ENCODE measurements at regions not wholly inside any gene's neighbourhood (a gene's known extent, or its start where the extent isn't known, plus 50 kb on each side); places are given as distances from the start of the nearest gene placed in this dataset.
A peak's percentile ranks its signal among the peaks of the same experiment; 100 is the strongest.

DNA sequence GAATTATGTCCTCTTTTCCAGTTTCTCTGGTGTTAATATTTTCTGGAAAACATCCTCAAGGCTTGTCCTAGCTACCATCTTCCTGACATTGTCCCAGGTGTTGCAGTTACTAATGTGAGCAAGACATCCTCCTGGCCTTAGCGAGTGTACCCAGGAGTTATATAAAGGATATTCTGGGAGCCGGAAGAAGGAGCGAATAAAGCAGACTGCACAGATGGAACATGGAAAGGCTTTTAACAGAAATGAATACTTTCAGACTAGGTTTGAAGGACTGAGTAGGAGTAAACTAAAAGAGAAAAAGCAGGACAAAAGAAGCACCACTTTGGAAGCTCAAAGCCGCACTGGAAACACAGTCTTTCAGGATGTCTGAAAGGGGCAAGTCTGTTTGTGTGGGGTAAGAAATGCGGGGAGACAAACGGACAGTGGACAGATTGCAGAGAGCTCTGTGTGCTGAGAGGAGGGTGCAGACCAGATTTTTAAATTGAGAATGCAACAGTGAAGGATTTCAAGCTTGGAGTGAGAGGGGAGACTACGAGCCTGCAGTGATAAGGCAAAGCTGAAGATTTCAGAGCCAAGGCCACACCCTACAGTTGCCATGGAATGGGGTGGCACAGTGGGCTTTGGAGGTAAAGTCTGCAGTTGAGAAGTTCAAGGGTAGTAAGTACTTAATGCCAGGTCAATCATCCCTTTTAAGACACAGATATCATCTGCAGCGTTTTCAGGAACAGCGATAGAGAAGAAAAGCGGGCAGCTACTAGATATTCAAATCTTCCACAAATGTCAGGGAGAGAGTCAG is 94.1 kb upstream of the TAF11L2 start:
- no peak for TF ChIP-seq POLR2AphosphoS5 (IDR thresholded peaks at IDR 0.05; ENCODE audit: low read depth, low read length)
- TF ChIP-seq TCF7L2 (IDR thresholded peaks at IDR 0.05; ENCODE audit: low read depth, low read length): no peak
- TF ChIP-seq, protein P1, sequence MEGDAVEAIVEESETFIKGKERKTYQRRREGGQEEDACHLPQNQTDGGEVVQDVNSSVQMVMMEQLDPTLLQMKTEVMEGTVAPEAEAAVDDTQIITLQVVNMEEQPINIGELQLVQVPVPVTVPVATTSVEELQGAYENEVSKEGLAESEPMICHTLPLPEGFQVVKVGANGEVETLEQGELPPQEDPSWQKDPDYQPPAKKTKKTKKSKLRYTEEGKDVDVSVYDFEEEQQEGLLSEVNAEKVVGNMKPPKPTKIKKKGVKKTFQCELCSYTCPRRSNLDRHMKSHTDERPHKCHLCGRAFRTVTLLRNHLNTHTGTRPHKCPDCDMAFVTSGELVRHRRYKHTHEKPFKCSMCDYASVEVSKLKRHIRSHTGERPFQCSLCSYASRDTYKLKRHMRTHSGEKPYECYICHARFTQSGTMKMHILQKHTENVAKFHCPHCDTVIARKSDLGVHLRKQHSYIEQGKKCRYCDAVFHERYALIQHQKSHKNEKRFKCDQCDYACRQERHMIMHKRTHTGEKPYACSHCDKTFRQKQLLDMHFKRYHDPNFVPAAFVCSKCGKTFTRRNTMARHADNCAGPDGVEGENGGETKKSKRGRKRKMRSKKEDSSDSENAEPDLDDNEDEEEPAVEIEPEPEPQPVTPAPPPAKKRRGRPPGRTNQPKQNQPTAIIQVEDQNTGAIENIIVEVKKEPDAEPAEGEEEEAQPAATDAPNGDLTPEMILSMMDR (IDR thresholded peaks at IDR 0.05): no peak
- TF ChIP-seq, protein P2, sequence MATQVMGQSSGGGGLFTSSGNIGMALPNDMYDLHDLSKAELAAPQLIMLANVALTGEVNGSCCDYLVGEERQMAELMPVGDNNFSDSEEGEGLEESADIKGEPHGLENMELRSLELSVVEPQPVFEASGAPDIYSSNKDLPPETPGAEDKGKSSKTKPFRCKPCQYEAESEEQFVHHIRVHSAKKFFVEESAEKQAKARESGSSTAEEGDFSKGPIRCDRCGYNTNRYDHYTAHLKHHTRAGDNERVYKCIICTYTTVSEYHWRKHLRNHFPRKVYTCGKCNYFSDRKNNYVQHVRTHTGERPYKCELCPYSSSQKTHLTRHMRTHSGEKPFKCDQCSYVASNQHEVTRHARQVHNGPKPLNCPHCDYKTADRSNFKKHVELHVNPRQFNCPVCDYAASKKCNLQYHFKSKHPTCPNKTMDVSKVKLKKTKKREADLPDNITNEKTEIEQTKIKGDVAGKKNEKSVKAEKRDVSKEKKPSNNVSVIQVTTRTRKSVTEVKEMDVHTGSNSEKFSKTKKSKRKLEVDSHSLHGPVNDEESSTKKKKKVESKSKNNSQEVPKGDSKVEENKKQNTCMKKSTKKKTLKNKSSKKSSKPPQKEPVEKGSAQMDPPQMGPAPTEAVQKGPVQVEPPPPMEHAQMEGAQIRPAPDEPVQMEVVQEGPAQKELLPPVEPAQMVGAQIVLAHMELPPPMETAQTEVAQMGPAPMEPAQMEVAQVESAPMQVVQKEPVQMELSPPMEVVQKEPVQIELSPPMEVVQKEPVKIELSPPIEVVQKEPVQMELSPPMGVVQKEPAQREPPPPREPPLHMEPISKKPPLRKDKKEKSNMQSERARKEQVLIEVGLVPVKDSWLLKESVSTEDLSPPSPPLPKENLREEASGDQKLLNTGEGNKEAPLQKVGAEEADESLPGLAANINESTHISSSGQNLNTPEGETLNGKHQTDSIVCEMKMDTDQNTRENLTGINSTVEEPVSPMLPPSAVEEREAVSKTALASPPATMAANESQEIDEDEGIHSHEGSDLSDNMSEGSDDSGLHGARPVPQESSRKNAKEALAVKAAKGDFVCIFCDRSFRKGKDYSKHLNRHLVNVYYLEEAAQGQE (IDR thresholded peaks at IDR 0.05; ENCODE audit: insufficient read depth in 1 of 2, low read depth in 2 of 2, low read length in 1 of 2): no peak
- TF ChIP-seq SIN3A (IDR thresholded peaks at IDR 0.05; ENCODE audit: borderline replicate concordance, insufficient read depth, low read depth, low read length): no peak
- Histone ChIP-seq H3K4me3 (ENCODE audit: low read depth in 2 of 2, low read length in 2 of 2) (no peak overlapping the region), H3K4me1 (ENCODE audit: control insufficient read depth, insufficient read depth, low read length) (peaks cover 4% of the 10 kb centered on the region; the same call in 1 of the 2 replicates), H3K36me3 (ENCODE audit: control insufficient read depth, insufficient read depth, low read length) (no peaks in the 10 kb centered on the region), H3K27me3 (ENCODE audit: control insufficient read depth, insufficient read depth, low read length) (no peaks in the 10 kb centered on the region), H3K27ac (ENCODE audit: low read length) (no peak overlapping the region), H3K9me3 (ENCODE audit: control insufficient read depth, insufficient read depth, low read depth, low read length) (no peaks in the 10 kb centered on the region)
- DNase-seq (ENCODE audit: low read depth, low spot score) (no peak), ATAC-seq (no peak)
- no TSS peak for BruUV-seq (replicated peaks)
- ChIA-PET POLR2A (interaction anchor here (0.8 kb wide), 1 partner anchor 11 kb away, joined by 5 read pairs; no protein-coding TSS in a partner anchor), CTCF (interaction anchor here (0.5 kb wide), 1 partner anchor 215 kb away, joined by 4 read pairs; no protein-coding TSS in a partner anchor)
- in situ Hi-C loops (cut with HindIII; ENCODE audit: low pct_unique_long_range_greater_than_20kb, low sequenced_read_pairs) (no loop called here), intact Hi-C loops (cut with micrococcal nuclease; ENCODE audit: unreplicated experiment) (no loop called here)

DNA sequence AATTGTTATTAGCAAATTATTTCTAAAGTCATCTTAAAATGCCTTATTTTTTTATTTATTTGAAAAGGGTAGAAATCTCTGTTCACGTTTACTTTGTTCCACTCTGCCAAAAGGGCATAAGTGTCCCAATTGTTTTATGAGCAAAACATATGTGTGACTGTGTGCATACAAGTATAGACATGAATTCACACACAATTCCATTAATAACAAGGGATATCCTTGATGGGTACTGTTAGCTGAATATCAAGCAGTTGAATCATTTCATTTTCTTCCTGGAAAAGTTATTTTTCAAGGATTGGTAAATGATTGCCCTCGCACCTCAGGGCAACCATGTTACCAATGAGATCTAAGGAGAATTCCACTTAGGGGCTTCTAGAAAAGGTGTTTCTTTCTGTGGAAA is 92.1 kb upstream of the TAF11L2 start:
- CTCF ChIA-PET: no interaction called here
- Histone ChIP-seq H3K4me1 (ENCODE audit: control insufficient read depth, insufficient read depth, low read length) (peaks cover 4% of the 10 kb centered on the region; the same call in 1 of the 2 replicates), H3K27me3 (ENCODE audit: control insufficient read depth, insufficient read depth, low read length) (no peaks in the 10 kb centered on the region), H3K9me3 (ENCODE audit: control insufficient read depth, insufficient read depth, low read depth, low read length) (no peaks in the 10 kb centered on the region), H3K27ac (ENCODE audit: low read length) (peak overlapping the region; percentile 39; the same call in 1 of the 2 replicates), H3K36me3 (ENCODE audit: control insufficient read depth, insufficient read depth, low read length) (no peaks in the 10 kb centered on the region), H3K4me3 (ENCODE audit: low read depth in 2 of 2, low read length in 2 of 2) (no peak overlapping the region)
- in situ Hi-C loops (cut with HindIII; ENCODE audit: low pct_unique_long_range_greater_than_20kb, low sequenced_read_pairs): no loop called here
- TF ChIP-seq TCF7L2 (IDR thresholded peaks at IDR 0.05; ENCODE audit: low read depth, low read length): no peak
- TF ChIP-seq, protein P2 (IDR thresholded peaks at IDR 0.05; ENCODE audit: insufficient read depth in 1 of 2, low read depth in 2 of 2, low read length in 1 of 2): no peak
- TF ChIP-seq, protein P1 (IDR thresholded peaks at IDR 0.05): no peak
- TF ChIP-seq SIN3A (IDR thresholded peaks at IDR 0.05; ENCODE audit: borderline replicate concordance, insufficient read depth, low read depth, low read length): no peak
- TF ChIP-seq POLR2AphosphoS5 (IDR thresholded peaks at IDR 0.05; ENCODE audit: low read depth, low read length): no peak
- no TSS peak for BruUV-seq (replicated peaks)
- POLR2A ChIA-PET: no interaction called here
- intact Hi-C loops (cut with micrococcal nuclease; ENCODE audit: unreplicated experiment): no loop called here
- no peak for ATAC-seq
- no peak for DNase-seq (ENCODE audit: low read depth, low spot score)

Measured in Panc1 (cell line).